Kidney epithelial cell (primary cell): ENCODE measurements at regions not wholly inside any gene's neighbourhood (a gene's known extent, or its start where the extent isn't known, plus 50 kb on each side); places are given as distances from the start of the nearest gene placed in this dataset.

ENCODE experiments used
- DNase-seq: peaks from one replicate; pipeline ENCODE4 v3.0.0-alpha.2; 2010; ENCODE audit warnings: low read depth
- H3K27me3 ChIP-seq: 2 replicates; pipeline ENCODE4 v1.6.0; 2011; ENCODE audit warnings: low read length; ENCODE audit not compliant: control insufficient read depth, insufficient read depth
- H3K36me3 ChIP-seq: 2 replicates; pipeline ENCODE4 v1.5.1; 2011; ENCODE audit warnings: low read length; ENCODE audit not compliant: control insufficient read depth, insufficient read depth
- H3K4me3 ChIP-seq: 2 replicates; pipeline ENCODE4 v1.5.1; 2011; ENCODE audit warnings: low read depth, mild to moderate bottlenecking, control low read depth, low read length
- CTCF ChIP-seq: IDR thresholded peaks from 2 replicates; pipeline ENCODE4 v1.5.1; 2011; ENCODE audit warnings: mild to moderate bottlenecking, moderate library complexity, low read length, control low read depth, inconsistent platforms; ENCODE audit not compliant: insufficient read depth, poor library complexity, severe bottlenecking

GRCh38 chr6:168226061-168226752 lies 93.4 kb downstream of the DACT2 start:
- no peak for TF ChIP-seq CTCF
- peaks cover 60% of the 10 kb centered on the region for H3K27me3 ChIP-seq
- H3K4me3 ChIP-seq = no peak overlapping the region
- no peak for DNase-seq
- H3K36me3 ChIP-seq = no peaks in the 10 kb centered on the region

- DNase-seq = no peak
- peaks cover 55% of the 10 kb centered on the region for H3K27me3 ChIP-seq
- H3K36me3 ChIP-seq = no peaks in the 10 kb centered on the region
- no peak overlapping the region for H3K4me3 ChIP-seq
- no peak for TF ChIP-seq CTCF
Measured at GRCh38 chr6:168225471-168225911, 94.1 kb downstream of the DACT2 start.

- peaks cover 53% of the 10 kb centered on the region for H3K27me3 ChIP-seq
- DNase-seq = no peak
- H3K36me3 ChIP-seq = no peaks in the 10 kb centered on the region
- no peak for TF ChIP-seq CTCF
- no peak overlapping the region for H3K4me3 ChIP-seq
Measured at GRCh38 chr6:168223755-168224154, 95.8 kb downstream of the DACT2 start.

- Histone ChIP-seq H3K36me3 (no peaks in the 10 kb centered on the region), H3K4me3 (no peak overlapping the region), H3K27me3 (peaks cover 51% of the 10 kb centered on the region)
- no peak for DNase-seq
- TF ChIP-seq CTCF = no peak
Measured at GRCh38 chr6:168223150-168223549, 96.4 kb downstream of the DACT2 start.

- no peaks in the 10 kb centered on the region for H3K36me3 ChIP-seq
- DNase-seq = no peak
- no peak for TF ChIP-seq CTCF
- H3K27me3 ChIP-seq = peaks cover 49% of the 10 kb centered on the region
- no peak overlapping the region for H3K4me3 ChIP-seq
Measured at GRCh38 chr6:168222115-168223043, 97.2 kb downstream of the DACT2 start.
